ENCODE measurements at regions not wholly inside any gene's neighbourhood (a gene's known extent, or its start where the extent isn't known, plus 50 kb on each side); places are given as distances from the start of the nearest gene placed in this dataset.

GRCh38 chr2:43100883-43101662 is 125.3 kb downstream of the ZFP36L2 start:
- ChIA-PET POLR2A (ENCODE audit: low non-redundant PET) (no interaction called here), CTCF (no interaction called here)
- peak overlapping the region; percentile 77 for H3K27ac ChIP-seq
- TF ChIP-seq, protein P1, sequence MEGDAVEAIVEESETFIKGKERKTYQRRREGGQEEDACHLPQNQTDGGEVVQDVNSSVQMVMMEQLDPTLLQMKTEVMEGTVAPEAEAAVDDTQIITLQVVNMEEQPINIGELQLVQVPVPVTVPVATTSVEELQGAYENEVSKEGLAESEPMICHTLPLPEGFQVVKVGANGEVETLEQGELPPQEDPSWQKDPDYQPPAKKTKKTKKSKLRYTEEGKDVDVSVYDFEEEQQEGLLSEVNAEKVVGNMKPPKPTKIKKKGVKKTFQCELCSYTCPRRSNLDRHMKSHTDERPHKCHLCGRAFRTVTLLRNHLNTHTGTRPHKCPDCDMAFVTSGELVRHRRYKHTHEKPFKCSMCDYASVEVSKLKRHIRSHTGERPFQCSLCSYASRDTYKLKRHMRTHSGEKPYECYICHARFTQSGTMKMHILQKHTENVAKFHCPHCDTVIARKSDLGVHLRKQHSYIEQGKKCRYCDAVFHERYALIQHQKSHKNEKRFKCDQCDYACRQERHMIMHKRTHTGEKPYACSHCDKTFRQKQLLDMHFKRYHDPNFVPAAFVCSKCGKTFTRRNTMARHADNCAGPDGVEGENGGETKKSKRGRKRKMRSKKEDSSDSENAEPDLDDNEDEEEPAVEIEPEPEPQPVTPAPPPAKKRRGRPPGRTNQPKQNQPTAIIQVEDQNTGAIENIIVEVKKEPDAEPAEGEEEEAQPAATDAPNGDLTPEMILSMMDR (conservative IDR thresholded peaks at IDR 0.05; ENCODE audit: low read depth), result no peak
- no peak for DNase-seq (ENCODE audit: low spot score)

DNA sequence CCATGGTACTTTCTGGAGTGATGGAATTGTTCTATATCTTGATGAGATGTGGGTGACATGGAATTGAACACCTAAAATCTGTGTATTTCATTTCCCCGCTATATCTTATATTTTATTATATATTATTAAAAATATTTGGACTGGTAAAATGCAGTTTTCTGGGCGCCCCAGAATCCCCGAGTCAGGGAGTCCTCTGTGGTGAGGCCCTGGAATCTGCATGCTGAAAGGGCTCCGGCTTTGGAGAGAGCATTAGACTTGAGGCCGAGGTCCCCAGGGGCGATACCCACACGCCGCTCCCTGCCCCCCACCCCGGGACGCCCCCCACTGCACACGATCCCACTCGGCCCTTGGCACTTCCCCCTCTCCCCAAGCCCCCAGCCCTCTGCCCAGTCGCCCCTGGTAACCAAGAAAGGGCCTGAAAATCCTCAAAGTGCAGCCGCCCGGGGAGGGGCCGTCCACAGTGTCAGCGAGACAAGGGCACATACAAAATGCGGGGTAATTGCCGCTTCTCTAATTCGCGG is 126.0 kb downstream of the ZFP36L2 start:
- no peak for DNase-seq (ENCODE audit: low spot score)
- H3K27ac ChIP-seq, result peak overlapping the region; percentile 77; the same call in 1 of the 2 replicates
- ChIA-PET CTCF (no interaction called here), POLR2A (ENCODE audit: low non-redundant PET) (no interaction called here)
- TF ChIP-seq, protein P1 (conservative IDR thresholded peaks at IDR 0.05; ENCODE audit: low read depth), result no peak

DNA sequence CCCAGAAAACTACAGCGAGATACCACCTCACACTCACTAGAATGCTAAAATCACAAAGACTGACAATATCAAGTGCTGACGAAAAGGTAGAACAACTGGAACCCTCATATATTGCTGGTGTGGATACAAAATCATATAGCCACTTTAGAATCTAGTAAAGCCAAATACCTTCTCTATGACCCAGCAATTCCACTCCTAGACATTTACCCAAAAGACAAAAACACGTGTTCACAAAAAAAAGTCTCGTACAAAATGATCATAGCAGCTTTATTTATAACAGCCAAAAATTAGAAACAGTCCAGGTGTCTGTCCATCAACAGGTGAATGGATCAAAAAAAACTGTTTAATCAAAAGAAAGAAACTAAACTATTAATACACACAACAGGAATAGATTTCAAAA is 126.6 kb downstream of the ZFP36L2 start:
- H3K27ac ChIP-seq, result no peak overlapping the region
- CTCF ChIA-PET, result interaction anchor here (0.6 kb wide), 1 partner anchor 125 kb away, joined by 3 read pairs; no protein-coding TSS in a partner anchor
- POLR2A ChIA-PET (ENCODE audit: low non-redundant PET), result no interaction called here
- no peak for DNase-seq (ENCODE audit: low spot score)
- TF ChIP-seq, protein P1 (conservative IDR thresholded peaks at IDR 0.05; ENCODE audit: low read depth), result no peak

- DNase-seq (ENCODE audit: low spot score), result no peak
- H3K27ac ChIP-seq, result no peak overlapping the region
- CTCF ChIA-PET, result no interaction called here
- POLR2A ChIA-PET (ENCODE audit: low non-redundant PET), result no interaction called here
- TF ChIP-seq, protein P1 (conservative IDR thresholded peaks at IDR 0.05; ENCODE audit: low read depth), result no peak
Measured at GRCh38 chr2:43098539-43098938, 127.9 kb downstream of the ZFP36L2 start.

DNA sequence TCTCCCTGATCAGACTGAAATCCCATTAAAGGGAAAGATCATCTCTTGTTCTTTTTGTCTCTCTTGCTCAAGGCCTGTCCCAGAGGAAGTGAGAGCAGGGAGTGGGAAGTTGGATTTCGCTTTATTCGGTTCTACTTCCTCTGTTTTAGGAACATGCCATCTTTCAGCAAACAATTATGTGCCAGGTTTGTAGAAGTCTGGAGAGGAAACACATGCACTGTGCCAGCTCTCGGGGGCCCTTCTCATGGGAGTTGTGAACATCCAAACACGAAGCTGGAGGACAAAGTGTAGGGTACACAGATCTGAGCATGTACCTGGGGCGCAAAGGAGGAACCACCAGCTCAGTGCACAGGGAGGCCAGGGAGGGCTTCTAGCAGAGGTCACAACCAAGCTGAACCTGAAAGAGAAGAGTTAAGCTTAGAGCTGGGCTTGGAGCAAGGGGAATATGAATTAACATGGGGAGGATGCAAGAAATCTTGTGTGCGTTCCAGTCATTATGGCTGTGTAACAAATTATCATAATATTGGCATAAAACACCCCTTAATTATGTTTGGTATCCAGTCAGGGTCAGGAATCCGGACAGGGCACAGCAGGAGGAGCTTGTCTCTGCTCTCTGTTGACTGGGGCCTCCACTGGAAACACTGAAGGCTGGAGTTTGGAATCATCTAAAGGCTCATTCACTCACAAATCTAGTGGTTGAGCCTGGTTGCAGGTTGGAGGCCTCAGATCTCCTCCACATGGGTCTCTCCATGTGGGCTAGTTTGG is 128.6 kb downstream of the ZFP36L2 start:
- TF ChIP-seq, protein P1 (conservative IDR thresholded peaks at IDR 0.05; ENCODE audit: low read depth), result no peak
- no peak for DNase-seq (ENCODE audit: low spot score)
- H3K27ac ChIP-seq, result peak overlapping the region; percentile 23; the same call in 1 of the 2 replicates
- ChIA-PET CTCF (interaction anchor here (0.8 kb wide), 1 partner anchor 34 kb away, joined by 3 read pairs; no protein-coding TSS in a partner anchor), POLR2A (ENCODE audit: low non-redundant PET) (no interaction called here)

GRCh38 chr2:43095533-43096295 is 130.7 kb downstream of the ZFP36L2 start:
- ChIA-PET CTCF (no interaction called here), POLR2A (ENCODE audit: low non-redundant PET) (no interaction called here)
- TF ChIP-seq, protein P1 (conservative IDR thresholded peaks at IDR 0.05; ENCODE audit: low read depth), result no peak
- no peak for DNase-seq (ENCODE audit: low spot score)
- H3K27ac ChIP-seq, result no peak overlapping the region

Data from RWPE1 (cell line).